ENCODE measurements at regions not wholly inside any gene's neighbourhood (a gene's known extent, or its start where the extent isn't known, plus 50 kb on each side); places are given as distances from the start of the nearest gene placed in this dataset.

DNA sequence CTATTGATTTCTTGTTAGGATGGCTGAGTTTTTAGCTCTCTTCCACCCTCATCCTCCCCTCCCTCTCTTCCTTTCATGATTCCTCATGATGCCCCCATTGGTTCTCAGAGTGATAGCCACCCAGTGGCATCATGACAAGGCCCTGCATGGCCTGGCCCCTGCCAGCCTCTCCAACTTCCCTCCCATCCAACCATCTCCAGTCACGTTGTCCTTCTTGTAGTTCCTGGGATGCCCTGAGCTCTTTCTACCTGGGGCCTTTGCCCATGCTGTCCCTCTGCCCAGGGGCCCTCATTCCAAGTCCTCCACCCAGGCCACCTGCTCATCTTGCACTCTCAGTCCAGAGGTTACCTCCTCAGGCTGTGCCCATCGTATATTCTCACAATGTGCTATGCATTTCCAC, 247.5 kb downstream of the TFCP2L1 start:
- DNase-seq, result no peak

GRCh38 chr2:121038031-121038430, 247.0 kb downstream of the TFCP2L1 start:
- no peak for DNase-seq

GRCh38 chr2:121038431-121038830, 246.6 kb downstream of the TFCP2L1 start:
- no peak for DNase-seq

DNA sequence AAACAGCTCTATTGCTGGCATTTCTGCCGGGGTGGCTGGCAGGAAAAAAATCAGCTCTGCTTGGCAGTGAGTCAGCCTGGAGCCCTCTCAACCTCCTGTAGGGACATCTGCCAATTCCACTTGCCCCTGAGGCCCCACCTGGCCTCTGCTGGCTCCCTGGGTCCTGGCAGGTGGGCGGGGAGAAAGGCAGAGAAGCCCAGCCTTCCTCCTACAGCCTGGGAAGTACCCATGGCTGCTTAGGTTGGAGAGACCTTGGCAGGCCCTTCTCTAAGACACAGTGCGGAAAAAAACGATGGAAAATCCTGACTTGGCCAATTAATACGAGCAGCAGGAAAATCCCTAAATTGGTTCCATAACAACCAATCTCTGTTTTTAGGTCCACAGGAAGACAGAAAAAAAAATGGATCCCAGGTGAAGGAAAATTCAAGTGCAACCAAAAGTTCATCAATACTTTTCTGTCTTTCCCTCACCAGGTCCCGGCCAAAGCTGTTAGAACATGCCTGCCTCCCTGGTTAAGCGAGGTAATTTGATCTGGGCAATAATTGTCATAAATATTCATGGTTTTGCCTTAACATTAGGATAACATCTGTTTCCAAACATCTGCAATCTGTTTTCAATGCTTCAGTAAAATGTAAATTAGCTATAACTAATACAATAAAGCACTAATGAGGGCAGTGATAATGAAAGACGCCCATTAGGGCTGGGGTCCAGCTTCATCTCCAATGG, 245.9 kb downstream of the TFCP2L1 start:
- peak; percentile 76 for DNase-seq

- no peak for DNase-seq
Observed at GRCh38 chr2:121039679-121040078, 245.3 kb downstream of the TFCP2L1 start.

- no peak for DNase-seq
Observed at GRCh38 chr2:121041516-121041915, 243.5 kb downstream of the TFCP2L1 start.

- no peak for DNase-seq
Observed at GRCh38 chr2:121043061-121043826, 241.8 kb downstream of the TFCP2L1 start.

- no peak for DNase-seq
Observed at GRCh38 chr2:121043827-121044222, 241.2 kb downstream of the TFCP2L1 start.

DNA sequence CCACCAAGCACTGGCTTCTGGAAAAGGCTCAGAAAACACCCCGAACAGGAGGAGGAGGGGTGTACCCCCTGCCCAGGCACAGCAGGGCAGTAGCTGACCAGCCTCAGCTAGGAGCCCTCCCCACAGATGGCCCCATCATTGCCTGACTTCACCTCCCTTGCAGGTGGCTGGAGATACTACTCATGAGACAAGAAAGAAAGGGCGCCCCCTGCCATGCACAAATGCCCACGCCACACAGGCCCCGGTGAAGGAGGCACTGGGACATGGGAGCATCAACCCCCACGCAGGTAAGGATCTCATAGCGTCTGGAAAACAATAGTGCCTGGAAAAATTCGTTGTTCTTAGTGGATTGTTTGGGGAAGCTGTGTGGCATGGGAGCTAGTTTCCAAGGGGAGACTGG, 240.6 kb downstream of the TFCP2L1 start:
- no peak for DNase-seq

DNA sequence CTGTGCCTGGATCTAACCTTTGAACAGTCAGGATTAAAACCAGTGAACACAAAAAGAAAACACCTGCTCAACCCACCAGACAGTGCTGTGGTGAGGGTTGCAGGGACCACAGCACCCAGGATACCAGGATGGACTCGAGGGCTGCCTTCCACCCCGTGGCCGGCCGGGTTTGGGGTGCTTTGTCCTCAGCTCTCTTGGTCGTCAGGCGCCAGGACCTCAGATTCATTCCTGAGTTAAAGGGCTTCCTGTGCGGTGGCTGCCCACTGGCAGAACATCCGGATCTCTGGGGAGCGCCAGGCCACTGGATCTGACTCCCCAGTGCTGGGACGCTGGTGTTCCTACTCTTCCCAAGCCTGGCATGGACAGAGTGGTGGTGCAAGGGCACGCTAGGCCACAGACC, 239.8 kb downstream of the TFCP2L1 start:
- DNase-seq, result no peak

DNA sequence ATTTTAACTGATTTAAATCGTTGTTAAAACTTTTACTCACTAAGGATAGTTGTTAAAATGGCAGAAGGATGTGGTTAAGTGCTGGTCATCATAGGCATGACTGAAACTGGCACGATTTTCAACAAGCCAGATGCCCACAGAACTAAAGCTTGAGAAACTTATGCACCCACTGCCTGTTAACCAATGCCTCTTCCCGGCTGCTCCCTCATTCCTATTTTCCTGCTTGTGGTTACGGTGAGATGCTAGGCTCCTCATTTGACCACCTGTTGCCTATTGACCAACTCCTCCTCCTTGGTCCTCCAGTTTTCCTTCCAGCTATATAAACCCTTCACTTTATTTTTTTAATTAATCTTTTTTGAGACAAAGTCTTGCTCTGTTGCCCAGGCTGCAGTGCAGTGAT, 238.7 kb downstream of the TFCP2L1 start:
- no peak for DNase-seq

DNA sequence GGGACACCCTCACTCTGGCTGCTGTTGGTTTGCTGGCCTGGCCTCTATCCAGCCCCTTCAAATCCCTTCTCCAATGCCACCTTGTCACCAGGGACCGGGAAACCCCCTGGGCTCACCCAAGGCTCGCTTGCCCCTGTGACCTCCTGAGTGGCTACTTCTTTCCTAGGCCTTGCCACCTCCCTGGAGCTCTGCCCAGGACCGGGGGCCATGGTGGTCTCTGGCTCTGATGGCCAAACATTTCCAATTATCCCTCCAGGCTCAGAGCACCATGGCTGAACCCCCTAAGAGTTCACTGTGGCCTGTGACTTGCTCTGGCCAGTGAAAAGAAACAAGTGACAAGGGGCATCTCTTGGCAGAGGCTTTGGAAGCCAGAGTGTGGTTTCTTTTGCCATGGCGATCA, 237.6 kb downstream of the TFCP2L1 start:
- no peak for DNase-seq

GRCh38 chr2:121049131-121049530, 235.9 kb downstream of the TFCP2L1 start:
- DNase-seq, result no peak

DNA sequence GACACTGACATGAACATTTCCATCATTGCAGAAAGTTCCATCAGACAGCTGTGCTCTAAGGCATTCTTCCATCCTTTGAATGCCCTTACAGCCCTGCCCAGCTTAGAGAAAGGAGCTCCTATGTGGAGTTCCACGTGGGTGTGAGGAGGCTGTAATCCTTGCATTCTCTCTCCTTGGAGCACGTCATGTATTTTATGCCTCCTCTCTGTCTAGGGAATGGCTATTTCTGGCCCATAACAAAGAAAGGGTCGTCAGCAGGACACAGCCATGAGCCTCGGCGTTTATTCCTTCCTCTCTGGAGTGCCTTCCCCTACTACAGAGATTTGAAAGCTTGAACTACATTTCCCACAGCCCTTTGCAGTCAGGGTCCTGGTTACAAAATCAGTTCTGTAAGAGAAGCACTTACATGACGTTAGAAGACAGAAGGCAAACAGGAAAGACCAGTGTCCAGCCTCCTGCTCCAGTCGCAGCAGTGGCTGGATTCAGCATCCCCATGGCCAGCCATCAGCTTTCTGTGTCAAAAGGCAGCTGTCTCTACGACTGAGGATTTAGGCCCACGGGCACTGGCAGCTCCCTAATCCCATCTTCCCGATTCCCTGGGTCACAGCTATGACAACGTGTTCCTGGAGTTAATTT, 234.9 kb downstream of the TFCP2L1 start:
- DNase-seq, result no peak

DNA sequence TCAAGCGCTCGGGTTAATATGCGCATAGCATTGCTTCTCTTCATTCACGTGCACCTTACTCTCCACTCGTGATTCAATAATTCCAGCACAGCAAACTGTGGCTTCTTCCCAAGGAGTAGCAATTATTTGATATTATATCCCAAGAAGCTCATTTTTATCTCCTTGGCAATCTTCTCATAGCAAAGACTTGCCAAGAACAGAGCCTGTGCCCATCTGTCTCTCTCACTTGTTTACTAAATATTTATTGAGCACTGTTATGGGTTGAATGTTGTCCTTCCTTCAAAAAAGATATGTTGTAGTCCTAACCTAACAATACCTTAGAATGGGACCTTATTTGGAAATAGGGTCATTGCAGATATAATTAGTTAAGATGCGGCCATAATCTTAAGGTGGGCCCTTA, 233.7 kb downstream of the TFCP2L1 start:
- no peak for DNase-seq

GRCh38 chr2:121052023-121052422, 233.0 kb downstream of the TFCP2L1 start:
- no peak for DNase-seq

GRCh38 chr2:121052521-121052920, 232.5 kb downstream of the TFCP2L1 start:
- DNase-seq, result no peak

- no peak for DNase-seq
Observed at GRCh38 chr2:121055088-121055487, 229.9 kb downstream of the TFCP2L1 start.

- no peak for DNase-seq
Observed at GRCh38 chr2:121055501-121055900, 229.5 kb downstream of the TFCP2L1 start.

- DNase-seq, result no peak
Observed at GRCh38 chr2:121058852-121059558, 226.0 kb downstream of the TFCP2L1 start.

DNA sequence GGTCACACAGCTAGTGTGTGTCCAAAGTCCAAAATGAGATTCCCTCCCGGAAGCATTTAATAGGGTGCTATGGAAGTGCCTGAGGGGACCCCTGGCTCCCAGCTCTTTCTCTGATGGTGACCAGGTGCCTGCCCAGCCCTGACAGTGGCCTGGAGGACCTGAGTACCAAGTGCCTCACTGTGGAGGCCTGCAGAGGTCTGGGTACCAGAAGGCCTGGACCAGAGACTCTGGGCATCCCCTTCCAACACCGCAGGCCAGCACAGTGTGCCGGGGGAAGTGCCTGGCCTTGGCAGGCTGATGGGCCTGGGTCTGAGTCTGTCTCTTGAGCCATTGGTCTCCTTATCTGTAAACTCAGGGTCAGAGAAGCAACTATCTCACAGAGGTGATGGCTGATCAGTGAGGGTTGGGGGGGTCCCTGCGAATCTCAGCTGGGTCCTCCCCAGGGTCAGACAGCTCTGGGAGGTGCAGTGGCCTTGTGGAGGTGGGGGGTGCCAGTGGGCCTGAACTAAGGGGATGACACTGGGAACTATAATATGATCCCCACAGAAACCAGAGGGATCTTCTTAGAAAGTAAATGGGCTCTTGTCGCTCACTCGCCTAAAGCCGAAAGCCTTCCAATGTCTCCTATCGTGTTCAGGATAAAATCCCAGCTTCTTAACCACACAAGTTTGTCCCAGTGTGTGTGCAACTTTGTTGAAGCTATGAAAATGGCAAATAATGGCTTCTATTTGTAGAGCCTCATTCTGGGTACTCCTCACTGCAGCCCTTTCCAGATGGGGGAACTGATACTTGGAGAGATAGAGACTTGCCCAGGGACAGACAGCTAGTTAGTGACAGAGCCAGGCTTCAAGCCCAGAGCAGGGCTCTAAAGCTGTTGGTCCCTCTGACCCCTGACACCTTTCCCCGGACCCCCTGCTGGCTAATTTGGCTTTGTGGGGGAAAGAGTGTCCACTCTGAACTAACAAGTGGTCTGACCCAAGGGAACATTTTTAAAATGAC, 225.1 kb downstream of the TFCP2L1 start:
- no peak for DNase-seq

GRCh38 chr2:121061633-121062032, 223.4 kb downstream of the TFCP2L1 start:
- DNase-seq, result no peak
